ENCODE measurements at regions not wholly inside any gene's neighbourhood (a gene's known extent, or its start where the extent isn't known, plus 50 kb on each side); places are given as distances from the start of the nearest gene placed in this dataset.

DNA sequence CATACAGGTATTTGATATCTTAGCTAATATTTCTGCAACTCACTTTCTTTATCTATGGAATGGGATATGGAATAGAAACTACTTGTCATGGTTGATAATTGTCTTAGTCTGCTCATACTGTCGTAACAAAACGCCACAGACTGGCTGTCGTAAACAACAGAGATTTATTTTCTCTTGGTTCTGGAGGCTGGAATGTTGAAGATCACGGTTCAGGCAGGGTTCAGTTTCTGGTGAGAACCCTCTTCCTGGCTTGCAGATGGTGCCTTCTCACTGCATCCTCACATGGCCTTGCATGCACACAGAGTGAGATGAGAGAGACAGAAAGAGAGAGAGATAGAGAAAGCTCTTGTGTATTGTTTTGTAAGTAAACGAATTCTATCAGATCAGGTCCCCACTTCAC lies 332.7 kb upstream of the MAGI2 start:
- Mint-ChIP-seq H3K36me3 (no peaks in the 10 kb centered on the region), H3K4me3 (no peak overlapping the region), H3K27ac (no peak overlapping the region), H3K9me3 (peaks cover 5% of the 10 kb centered on the region), H3K27me3 (no peaks in the 10 kb centered on the region), H3K4me1 (ENCODE audit: unreplicated experiment) (peaks cover 6% of the 10 kb centered on the region)
- TF ChIP-seq CTCF (conservative IDR thresholded peaks at IDR 0.05), result no peak
- DNase-seq (ENCODE audit: extremely low spot score, unreplicated experiment), result no peak

- DNase-seq (ENCODE audit: extremely low spot score, unreplicated experiment), result no peak
- no peak for TF ChIP-seq CTCF (conservative IDR thresholded peaks at IDR 0.05)
- Mint-ChIP-seq H3K9me3 (peaks cover 5% of the 10 kb centered on the region), H3K27ac (peak overlapping the region; percentile 48), H3K4me3 (no peak overlapping the region), H3K4me1 (ENCODE audit: unreplicated experiment) (peaks cover 6% of the 10 kb centered on the region), H3K36me3 (no peaks in the 10 kb centered on the region), H3K27me3 (no peaks in the 10 kb centered on the region)
Observed at GRCh38 chr7:79785556-79785955, 332.1 kb upstream of the MAGI2 start.

DNA sequence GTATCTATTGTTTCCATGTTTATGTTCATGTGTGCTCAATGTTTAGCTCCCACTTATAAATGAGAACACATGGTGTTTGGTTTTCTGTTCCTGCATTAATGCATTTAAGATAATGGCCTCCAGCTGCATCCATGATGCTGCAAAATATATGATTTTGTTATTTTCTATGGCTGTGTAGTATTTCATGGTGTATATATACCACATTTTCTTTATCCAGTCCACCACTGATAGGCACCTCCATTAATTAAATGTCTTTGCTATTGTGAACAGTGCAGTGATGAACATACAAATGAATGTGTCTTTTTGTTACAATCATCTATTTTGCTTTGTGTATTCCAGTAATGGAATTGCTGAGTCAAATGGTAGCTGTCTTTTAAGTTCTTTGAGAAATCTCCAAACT lies 329.4 kb upstream of the MAGI2 start:
- no peak overlapping the region for H3K27ac Mint-ChIP-seq
- no peak for TF ChIP-seq CTCF (conservative IDR thresholded peaks at IDR 0.05)
- H3K36me3 Mint-ChIP-seq, result no peaks in the 10 kb centered on the region
- H3K9me3 Mint-ChIP-seq, result peaks cover 5% of the 10 kb centered on the region
- no peak overlapping the region for H3K4me3 Mint-ChIP-seq
- DNase-seq (ENCODE audit: extremely low spot score, unreplicated experiment), result no peak
- H3K4me1 Mint-ChIP-seq (ENCODE audit: unreplicated experiment), result peaks cover 8% of the 10 kb centered on the region
- H3K27me3 Mint-ChIP-seq, result no peaks in the 10 kb centered on the region

GRCh38 chr7:79782256-79782655 lies 328.8 kb upstream of the MAGI2 start:
- Mint-ChIP-seq H3K27ac (no peak overlapping the region), H3K9me3 (peaks cover 5% of the 10 kb centered on the region), H3K4me3 (peak overlapping the region; percentile 8), H3K36me3 (no peaks in the 10 kb centered on the region), H3K4me1 (ENCODE audit: unreplicated experiment) (peaks cover 10% of the 10 kb centered on the region), H3K27me3 (no peaks in the 10 kb centered on the region)
- TF ChIP-seq CTCF (conservative IDR thresholded peaks at IDR 0.05), result no peak
- DNase-seq (ENCODE audit: extremely low spot score, unreplicated experiment), result no peak

- H3K36me3 Mint-ChIP-seq, result no peaks in the 10 kb centered on the region
- TF ChIP-seq CTCF (conservative IDR thresholded peaks at IDR 0.05), result no peak
- H3K4me1 Mint-ChIP-seq (ENCODE audit: unreplicated experiment), result peaks cover 10% of the 10 kb centered on the region
- DNase-seq (ENCODE audit: extremely low spot score, unreplicated experiment), result no peak
- no peak overlapping the region for H3K27ac Mint-ChIP-seq
- no peaks in the 10 kb centered on the region for H3K27me3 Mint-ChIP-seq
- peaks cover 5% of the 10 kb centered on the region for H3K9me3 Mint-ChIP-seq
- peak overlapping the region; percentile 8 for H3K4me3 Mint-ChIP-seq
Observed at GRCh38 chr7:79781716-79782115, 328.2 kb upstream of the MAGI2 start.

All from type B pancreatic cell (in vitro differentiated cells).